Stimulated activated CD4-positive, alpha-beta T cell treated with anti-CD3 and anti-CD28 coated beads, Interleukin-1b, Interleukin-23, amount 100 ng/mL, for 24 hours (primary cell): ENCODE measurements at regions not wholly inside any gene's neighbourhood (a gene's known extent, or its start where the extent isn't known, plus 50 kb on each side); places are given as distances from the start of the nearest gene placed in this dataset.

Source experiments
- DNase-seq, 4 experiments: peaks; one replicate each; pipeline ENCODE4 v3.0.0-alpha.2; 2020; ENCODE audit warnings: low read depth in 4 of 4, low spot score in 1 of 4

GRCh38 chr12:59839514-59839913 is 243.7 kb downstream of the SLC16A7 start:
- no peak for DNase-seq

GRCh38 chr12:59843260-59843843 is 247.5 kb downstream of the SLC16A7 start:
- DNase-seq: no peak

GRCh38 chr12:59844750-59845149 is 248.9 kb downstream of the SLC16A7 start:
- DNase-seq: no peak

DNA sequence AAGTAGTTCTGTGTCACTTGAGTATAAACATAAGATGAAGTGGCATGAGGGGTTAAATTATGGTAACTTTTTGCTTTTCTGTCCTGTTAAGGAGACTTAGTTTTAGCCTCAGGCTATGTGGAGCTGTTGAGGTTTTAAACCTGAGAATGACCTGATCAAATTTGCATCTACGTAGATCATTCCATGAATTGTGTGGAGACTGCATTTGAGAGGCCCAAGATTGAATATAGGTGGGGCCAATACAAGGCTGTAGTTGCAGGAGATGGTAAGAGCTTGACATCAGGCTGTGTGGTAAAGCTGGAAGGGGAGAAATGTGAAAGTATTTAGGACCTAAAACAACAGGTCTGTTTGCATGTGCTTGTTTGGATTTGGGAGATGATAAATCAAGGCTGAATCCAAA is 249.5 kb downstream of the SLC16A7 start:
- no peak for DNase-seq

DNA sequence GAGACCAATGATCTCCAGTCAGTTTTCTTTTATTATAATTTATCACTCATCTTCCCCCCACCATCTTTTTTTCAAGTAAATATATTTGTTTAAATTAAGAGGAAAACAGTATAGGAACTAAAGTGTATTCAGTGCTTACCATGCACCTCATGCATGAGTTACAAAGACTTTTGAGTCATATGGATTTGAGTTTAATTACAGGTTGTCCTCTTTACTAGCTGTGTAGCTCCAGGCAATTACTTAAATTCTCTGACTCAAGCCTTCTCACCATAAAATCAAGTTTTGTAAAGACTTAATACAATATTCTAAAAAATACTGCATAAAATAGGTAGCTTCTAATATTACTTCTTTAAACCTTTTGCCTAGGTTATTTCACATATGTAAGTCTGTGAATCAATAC is 251.3 kb downstream of the SLC16A7 start:
- DNase-seq: no peak

- no peak for DNase-seq
Observed at GRCh38 chr12:59850268-59850667, 254.4 kb downstream of the SLC16A7 start.

GRCh38 chr12:59858508-59859170 is 262.8 kb downstream of the SLC16A7 start:
- no peak for DNase-seq

- DNase-seq: no peak
Observed at GRCh38 chr12:59859171-59859510, 263.3 kb downstream of the SLC16A7 start.

GRCh38 chr12:59861635-59862034 is 265.8 kb downstream of the SLC16A7 start:
- DNase-seq: no peak

- no peak for DNase-seq
Observed at GRCh38 chr12:59867055-59867454, 271.2 kb downstream of the SLC16A7 start.

DNA sequence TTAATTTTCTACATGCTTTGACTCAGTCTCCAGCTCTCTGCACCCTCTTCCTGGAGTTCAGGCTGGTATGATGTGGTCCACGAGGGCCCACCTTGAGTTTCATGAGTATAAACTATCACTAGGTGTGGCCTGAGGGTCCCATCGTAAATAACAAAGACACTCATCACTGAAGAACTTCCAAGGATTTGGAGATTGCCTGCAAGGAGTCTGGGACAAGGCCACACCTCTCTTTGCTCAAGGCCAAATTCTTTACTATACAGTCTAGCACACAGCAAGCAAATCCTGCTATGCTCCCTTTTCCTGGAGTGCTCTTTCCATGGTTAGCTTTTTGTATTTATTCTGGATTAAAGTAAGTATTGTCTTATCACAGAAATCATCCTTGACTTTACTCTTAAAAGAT is 271.9 kb downstream of the SLC16A7 start:
- DNase-seq: no peak

DNA sequence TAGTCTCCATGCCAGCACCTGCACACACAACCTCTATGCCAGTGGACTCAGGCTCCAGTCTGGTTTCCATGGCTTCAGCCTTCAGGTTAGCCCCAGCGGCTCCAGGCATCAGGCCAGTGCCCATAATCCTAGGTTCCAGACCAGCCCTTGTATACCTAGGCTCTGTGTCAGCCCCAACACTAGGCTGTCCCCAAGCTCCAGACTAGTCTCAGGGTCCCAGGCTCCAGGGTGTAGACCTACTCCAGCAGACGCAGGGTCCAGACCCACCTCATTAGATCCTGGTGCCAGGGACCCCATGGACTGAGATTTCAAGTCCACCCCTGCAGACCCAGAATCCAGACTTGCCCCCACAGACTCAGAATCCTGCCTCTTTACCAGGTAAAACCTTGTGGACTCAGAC is 275.9 kb downstream of the SLC16A7 start:
- no peak for DNase-seq

DNA sequence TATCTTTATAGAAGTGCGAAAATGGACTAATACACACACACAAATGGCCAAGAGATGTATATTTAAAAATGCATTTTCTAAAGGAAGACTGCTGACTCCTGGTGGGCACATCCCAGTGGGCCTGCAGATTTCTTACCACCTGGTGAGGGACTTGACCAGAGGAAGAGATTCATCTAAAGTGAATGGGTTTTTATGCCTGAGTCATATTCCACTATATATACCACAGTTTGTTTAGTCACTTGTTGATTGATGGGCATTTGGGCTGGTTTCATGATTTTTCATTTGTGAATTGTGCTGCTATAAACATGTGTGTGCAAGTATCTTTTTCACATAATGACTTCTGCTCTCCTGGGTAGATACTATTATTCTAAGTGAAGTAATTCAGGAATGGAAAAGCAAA is 277.3 kb downstream of the SLC16A7 start:
- DNase-seq: no peak

DNA sequence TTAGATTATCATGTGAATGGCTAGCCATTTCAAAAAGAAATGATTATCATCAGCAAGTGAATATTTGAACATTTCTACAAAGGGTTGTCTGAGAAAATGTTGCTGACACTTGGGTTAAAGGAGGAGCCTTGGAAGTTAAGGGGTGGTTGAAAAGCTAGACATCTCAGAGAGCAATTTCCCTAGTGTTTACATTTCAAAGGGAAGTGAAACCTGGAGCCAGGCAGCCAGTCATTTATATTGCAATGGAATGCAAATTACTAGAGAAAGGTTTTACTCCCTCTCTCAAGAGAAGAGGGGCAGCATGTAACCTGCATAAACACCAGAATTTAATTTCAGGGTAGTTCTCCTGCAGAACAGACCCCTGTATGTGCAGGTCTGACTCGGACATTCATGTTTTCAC is 279.0 kb downstream of the SLC16A7 start:
- no peak for DNase-seq

DNA sequence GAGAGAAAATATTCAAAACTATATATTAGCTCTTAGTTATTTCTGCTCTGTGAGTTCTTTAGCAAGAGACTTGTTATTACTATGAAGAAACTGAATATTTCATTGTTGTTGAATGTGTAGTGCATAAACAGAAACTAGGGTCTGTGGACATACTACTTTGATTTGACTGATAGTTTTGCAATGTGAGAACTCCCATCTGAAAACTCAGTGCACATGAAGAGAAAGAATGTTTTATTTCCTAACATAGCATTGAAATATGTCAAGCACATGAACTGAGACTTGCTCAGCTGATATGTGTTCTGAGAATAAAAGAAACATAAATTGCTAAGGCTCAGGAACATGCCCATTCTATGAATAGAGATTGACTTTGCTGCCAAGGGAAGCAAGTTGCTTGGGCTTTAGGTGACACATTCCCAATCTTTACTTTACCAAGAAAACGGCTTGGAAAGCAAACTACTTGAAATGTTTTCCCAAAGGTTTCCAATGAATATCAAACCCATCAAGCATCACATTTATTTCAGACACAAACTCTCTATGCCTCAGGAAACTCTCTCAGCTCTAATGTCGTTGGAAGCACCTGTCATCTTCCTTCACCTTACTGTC is 290.4 kb downstream of the SLC16A7 start:
- no peak for DNase-seq

- DNase-seq: no peak
Observed at GRCh38 chr12:59887178-59887577, 291.3 kb downstream of the SLC16A7 start.

DNA sequence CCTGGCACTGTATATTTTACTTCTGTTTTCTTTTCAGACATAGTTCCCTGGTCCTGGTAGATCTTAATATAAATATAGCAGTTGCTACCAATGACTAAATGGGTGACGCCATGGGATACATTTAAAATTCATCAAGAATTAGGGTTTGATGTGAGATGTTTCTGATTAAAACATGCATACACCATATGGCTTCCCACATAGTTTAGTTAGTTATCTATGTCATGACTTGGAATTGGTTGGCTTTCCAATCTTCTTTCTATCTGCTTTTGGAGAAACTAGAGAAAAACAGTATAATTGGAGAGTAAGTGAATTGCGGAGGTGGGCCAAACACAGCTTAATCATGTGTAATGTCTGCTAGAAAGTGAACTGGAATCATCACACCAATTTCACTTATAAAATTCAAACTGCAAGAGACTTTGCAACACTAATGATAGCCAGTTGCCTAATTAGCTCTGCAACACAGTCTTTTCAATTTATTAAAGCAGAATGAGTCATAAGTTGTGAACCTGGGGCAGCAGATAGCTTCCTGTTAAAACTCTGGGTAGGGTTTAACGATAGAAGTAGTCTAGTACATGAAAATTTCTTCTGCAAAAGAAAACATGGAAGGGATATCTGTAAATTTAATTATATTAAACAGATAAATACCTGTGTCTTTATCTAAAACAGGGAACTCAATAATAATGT is 295.2 kb downstream of the SLC16A7 start:
- no peak for DNase-seq

GRCh38 chr12:59895166-59895775 is 299.4 kb downstream of the SLC16A7 start:
- no peak for DNase-seq

- no peak for DNase-seq
Observed at GRCh38 chr12:59904874-59905521, 309.2 kb downstream of the SLC16A7 start.

GRCh38 chr12:59911516-59911915 is 315.7 kb downstream of the SLC16A7 start:
- no peak for DNase-seq

- DNase-seq: no peak
Observed at GRCh38 chr12:59916988-59917387, 321.2 kb downstream of the SLC16A7 start.
